ENCODE measurements at regions not wholly inside any gene's neighbourhood (a gene's known extent, or its start where the extent isn't known, plus 50 kb on each side); places are given as distances from the start of the nearest gene placed in this dataset.

DNA sequence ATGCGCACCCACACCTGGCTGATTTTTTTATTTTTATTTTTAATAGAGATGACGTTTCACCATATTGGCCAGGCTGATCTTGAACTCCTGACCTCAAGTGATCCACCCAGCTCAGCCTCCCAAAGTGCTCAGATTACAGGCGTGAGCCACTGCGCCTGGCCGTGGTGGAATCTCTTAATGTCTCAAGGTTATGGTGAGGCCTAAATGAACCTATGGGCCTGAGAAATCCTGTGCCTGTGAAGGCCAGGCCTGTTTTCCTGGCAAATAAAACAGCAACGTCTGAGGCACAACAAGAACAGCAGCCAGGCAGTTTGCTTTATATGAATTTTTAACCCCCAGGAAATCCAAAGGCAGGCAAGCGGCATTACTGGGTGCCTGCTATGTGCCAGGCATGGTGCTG is 297.5 kb upstream of the ZMIZ1 start:
- TF ChIP-seq, protein P1, sequence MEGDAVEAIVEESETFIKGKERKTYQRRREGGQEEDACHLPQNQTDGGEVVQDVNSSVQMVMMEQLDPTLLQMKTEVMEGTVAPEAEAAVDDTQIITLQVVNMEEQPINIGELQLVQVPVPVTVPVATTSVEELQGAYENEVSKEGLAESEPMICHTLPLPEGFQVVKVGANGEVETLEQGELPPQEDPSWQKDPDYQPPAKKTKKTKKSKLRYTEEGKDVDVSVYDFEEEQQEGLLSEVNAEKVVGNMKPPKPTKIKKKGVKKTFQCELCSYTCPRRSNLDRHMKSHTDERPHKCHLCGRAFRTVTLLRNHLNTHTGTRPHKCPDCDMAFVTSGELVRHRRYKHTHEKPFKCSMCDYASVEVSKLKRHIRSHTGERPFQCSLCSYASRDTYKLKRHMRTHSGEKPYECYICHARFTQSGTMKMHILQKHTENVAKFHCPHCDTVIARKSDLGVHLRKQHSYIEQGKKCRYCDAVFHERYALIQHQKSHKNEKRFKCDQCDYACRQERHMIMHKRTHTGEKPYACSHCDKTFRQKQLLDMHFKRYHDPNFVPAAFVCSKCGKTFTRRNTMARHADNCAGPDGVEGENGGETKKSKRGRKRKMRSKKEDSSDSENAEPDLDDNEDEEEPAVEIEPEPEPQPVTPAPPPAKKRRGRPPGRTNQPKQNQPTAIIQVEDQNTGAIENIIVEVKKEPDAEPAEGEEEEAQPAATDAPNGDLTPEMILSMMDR (IDR thresholded peaks at IDR 0.05) = no peak
- DNase-seq (ENCODE audit: low spot score) = no peak
- Histone ChIP-seq H3K27ac (no peak overlapping the region), H3K4me3 (no peak overlapping the region)

DNA sequence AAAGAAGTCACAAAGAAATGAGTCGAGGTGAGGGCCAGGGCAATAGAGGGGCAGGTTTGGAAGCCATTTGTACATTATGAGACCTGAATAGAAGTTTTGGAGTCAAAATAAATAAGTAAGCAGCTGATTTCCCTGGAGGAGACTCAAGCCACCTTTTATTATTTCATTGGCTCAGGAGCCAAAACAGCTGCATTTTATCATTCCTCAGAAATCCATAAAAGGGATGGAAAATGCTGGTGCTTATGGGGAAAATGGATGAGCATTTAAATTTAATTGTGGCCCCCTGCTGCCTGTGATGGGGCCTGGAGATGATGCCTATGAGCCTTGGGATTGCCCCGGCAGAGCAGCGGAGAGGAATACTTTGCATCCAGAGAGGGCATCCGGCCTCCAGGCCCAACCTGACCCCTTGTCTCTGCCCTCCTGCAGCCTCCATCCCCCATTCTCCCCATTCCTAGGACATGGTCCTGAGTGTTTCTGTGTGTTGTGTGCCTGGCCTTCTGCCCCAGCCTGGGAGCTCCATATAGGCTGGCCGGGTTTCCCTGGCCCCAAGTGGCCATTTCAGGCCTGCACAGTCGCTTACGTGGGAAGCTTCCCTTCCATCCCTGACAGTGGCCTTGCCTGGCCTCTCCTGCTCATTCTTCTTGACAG is 296.8 kb upstream of the ZMIZ1 start:
- H3K4me3 ChIP-seq = no peak overlapping the region
- TF ChIP-seq, protein P1 (IDR thresholded peaks at IDR 0.05) = no peak
- H3K27ac ChIP-seq = no peak overlapping the region
- DNase-seq (ENCODE audit: low spot score) = no peak

DNA sequence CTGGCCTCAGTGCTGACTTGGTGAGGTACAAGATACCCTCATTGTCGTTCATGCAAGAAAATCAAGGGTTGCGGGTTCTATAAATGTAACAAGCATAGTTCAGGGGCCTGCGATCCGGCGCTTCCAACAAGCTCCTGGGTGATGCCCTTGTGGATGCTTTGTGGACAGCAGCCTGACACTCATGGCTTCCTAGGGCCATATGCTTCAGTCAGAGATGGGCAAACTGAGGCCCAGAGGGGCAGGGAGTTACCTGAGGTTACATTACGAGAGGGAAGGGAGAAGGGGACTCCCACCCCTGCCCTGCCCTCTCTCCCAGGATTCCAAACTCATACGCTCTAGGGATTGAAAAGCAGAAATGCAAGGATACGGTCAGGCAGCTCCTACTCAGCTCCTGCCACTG is 296.3 kb upstream of the ZMIZ1 start:
- no peak overlapping the region for H3K27ac ChIP-seq
- DNase-seq (ENCODE audit: low spot score) = no peak
- TF ChIP-seq, protein P1 (IDR thresholded peaks at IDR 0.05) = no peak
- H3K4me3 ChIP-seq = no peak overlapping the region

DNA sequence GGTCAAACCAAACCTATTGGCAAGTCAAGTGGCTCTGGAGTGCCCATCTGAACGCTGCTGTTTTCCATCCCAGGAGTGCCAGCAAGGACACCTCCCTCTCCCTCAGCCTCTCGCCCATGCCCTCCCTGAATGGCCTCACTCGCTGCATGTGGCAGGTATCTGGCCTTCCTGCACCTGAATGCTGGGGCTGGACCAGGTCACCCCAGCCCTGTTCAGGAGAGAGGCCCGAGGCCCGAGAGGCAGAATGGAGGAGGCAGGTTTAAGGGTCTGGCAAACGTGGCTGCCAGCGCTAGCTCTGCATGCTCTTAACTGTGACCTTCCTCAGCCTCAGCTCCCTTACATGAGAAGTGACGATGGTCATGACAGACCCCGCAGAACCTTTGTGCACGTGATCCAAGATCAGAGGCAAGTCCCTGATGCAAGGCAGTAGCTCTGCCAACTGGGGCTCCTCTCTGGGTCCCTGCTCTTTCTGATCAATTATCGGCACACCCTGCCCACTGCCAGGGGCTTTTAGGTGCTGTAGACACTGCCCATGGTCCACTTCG is 295.7 kb upstream of the ZMIZ1 start:
- TF ChIP-seq, protein P1 (IDR thresholded peaks at IDR 0.05) = no peak
- no peak overlapping the region for H3K4me3 ChIP-seq
- H3K27ac ChIP-seq = no peak overlapping the region
- DNase-seq (ENCODE audit: low spot score) = no peak

DNA sequence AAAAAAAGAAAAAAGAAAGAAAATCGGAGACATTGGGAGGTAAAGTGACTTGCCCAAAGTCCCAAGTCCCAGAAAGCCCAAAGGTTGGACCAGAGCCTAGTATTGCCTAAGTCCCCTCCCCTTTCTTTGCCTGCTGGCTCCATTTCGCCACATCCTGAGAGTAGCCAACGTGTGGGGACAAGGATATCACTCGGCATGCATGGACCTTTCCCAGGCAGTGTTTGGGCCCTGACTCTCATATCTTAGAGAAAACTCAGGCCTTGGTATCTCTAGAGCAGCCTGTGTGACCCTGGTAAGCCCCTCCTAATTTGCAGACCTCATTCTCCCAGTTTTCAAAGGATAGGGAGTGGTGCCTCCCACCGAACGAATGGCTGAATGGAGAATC is 294.2 kb upstream of the ZMIZ1 start:
- Histone ChIP-seq H3K27ac (peak overlapping the region; percentile 25 to 62), H3K4me3 (no peak overlapping the region)
- TF ChIP-seq, protein P1 (IDR thresholded peaks at IDR 0.05) = no peak
- DNase-seq (ENCODE audit: low spot score) = no peak

DNA sequence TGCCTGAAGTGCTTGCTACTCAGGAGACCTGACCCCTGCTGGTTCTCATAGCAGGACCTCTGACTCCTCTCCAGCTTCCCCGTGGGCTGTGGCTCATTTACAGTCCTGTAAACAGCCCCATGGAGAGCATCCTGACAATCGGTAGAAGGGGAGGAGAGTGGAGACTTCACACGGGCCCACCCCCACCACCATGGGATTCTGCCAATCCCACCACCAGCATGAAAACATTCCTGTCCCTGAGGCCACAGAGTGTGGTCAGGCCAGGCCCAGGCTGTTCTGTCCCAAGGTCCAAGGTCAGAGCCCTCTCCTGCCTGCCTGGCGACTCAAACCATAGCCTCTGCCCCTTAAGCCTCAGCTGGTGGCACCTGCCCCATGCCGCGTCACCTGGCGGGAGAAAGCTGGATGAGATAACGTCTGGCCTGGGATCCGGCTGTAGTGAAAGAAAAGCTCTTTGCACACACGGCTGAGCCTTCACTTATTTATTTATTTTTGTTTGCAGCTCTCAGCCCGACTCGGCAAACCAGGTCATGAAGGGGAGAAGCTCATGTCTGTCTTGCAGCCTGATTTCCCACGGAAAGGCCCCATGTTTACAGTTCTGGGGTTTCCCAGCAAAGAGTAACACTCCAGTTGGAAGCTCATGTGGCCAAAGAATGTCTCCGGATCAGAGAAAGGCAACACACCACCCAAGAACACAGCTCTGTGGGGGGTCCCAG is 293.6 kb upstream of the ZMIZ1 start:
- TF ChIP-seq, protein P1 (IDR thresholded peaks at IDR 0.05) = no peak
- peak overlapping the region; percentile 25 to 62 for H3K27ac ChIP-seq
- no peak for DNase-seq (ENCODE audit: low spot score)
- H3K4me3 ChIP-seq = no peak overlapping the region

DNA sequence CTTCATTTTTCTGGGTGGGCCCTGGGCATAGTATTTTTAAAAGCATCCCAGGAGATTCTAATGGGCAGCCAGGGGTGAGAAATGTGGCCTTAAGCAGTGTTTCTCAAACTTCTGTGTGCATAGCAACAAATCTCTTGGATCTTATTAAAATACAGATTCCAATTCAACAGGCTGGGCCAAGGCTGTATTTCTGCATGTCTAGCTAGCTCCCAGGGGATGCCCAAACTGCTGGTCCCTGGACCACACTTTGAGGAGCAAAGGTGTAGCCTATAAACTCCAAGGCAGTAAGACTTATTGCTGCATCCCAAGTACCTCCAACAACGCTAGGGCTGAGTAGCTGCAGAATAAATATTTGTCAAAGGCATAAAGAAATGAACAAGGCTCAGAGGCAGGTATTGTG is 292.9 kb upstream of the ZMIZ1 start:
- no peak for DNase-seq (ENCODE audit: low spot score)
- Histone ChIP-seq H3K4me3 (no peak overlapping the region), H3K27ac (peak overlapping the region; percentile 25 to 62)
- TF ChIP-seq, protein P1 (IDR thresholded peaks at IDR 0.05) = no peak

All from coronary artery (tissue), 2 donors.